ENCODE measurements at regions not wholly inside any gene's neighbourhood (a gene's known extent, or its start where the extent isn't known, plus 50 kb on each side); places are given as distances from the start of the nearest gene placed in this dataset.

DNA sequence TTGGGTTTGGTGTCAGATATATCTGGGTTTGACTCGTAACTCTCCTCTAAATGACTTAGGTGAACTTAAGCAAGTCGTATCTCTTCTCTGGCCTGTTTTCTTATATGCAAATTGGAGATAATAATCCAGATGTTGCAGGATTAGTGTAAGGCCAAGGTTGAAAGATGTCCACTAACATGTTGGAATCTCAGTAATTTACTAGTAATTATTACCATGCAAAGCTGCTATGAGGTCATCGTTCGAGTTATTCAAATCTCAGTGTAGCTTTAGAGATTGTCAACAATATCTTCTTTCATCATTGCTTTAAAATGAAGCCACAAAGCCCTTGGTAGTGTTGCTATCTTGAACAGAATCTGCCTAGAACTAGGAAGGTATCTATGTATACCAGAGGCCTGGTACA is 437.7 kb upstream of the KLF4 start:
- no peak overlapping the region for H3K9ac ChIP-seq (ENCODE audit: insufficient read depth, low read length, poor library complexity, severe bottlenecking)
- peaks cover 10% of the 10 kb centered on the region for H3K79me2 ChIP-seq (ENCODE audit: insufficient read depth, low read length)
- H3K27me3 Mint-ChIP-seq (ENCODE audit: low read depth in 3 of 3) = no peaks in the 10 kb centered on the region
- H3K27ac Mint-ChIP-seq = peak overlapping the region in 6 of 7 donors; percentile 18 to 93 (median 60)
- H3K9me3 ChIP-seq (replicated peaks in 1 of 2; ENCODE audit: control insufficient read depth in 1 of 2, insufficient read depth in 1 of 2, low read length in 2 of 2) = peaks cover 0 to 11% of the 10 kb centered on the region in 2 donors
- peaks cover 0 to 6% of the 10 kb centered on the region in 2 donors for H3K36me3 Mint-ChIP-seq
- no peak for DNase-seq
- H3K9me3 Mint-ChIP-seq = peaks cover 6 to 15% (median 9%) of the 10 kb centered on the region in 7 donors
- peaks cover 67% of the 10 kb centered on the region for H3K4me1 Mint-ChIP-seq
- no peaks in the 10 kb centered on the region for H3K27me3 ChIP-seq (ENCODE audit: control insufficient read depth in 2 of 2, insufficient read depth in 2 of 2, low read length in 2 of 2)
- peak overlapping the region; percentile 40 for H3K4me2 ChIP-seq (replicated peaks; ENCODE audit: extremely low read depth, low read length, poor library complexity, severe bottlenecking)
- TF ChIP-seq, protein P1, sequence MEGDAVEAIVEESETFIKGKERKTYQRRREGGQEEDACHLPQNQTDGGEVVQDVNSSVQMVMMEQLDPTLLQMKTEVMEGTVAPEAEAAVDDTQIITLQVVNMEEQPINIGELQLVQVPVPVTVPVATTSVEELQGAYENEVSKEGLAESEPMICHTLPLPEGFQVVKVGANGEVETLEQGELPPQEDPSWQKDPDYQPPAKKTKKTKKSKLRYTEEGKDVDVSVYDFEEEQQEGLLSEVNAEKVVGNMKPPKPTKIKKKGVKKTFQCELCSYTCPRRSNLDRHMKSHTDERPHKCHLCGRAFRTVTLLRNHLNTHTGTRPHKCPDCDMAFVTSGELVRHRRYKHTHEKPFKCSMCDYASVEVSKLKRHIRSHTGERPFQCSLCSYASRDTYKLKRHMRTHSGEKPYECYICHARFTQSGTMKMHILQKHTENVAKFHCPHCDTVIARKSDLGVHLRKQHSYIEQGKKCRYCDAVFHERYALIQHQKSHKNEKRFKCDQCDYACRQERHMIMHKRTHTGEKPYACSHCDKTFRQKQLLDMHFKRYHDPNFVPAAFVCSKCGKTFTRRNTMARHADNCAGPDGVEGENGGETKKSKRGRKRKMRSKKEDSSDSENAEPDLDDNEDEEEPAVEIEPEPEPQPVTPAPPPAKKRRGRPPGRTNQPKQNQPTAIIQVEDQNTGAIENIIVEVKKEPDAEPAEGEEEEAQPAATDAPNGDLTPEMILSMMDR (IDR thresholded peaks at IDR 0.05) = no peak
- H4K20me1 ChIP-seq (ENCODE audit: insufficient read depth, low read length) = no peaks in the 10 kb centered on the region
- no peak overlapping the region for H2AFZ ChIP-seq (ENCODE audit: insufficient read depth, low read depth, low read length, poor library complexity, severe bottlenecking)
- peak overlapping the region; percentile 31 to 81 for H3K4me3 Mint-ChIP-seq
- H3K4me3 ChIP-seq (replicated peaks in 1 of 3; ENCODE audit: low read depth in 2 of 3, low read length in 3 of 3) = peak overlapping the region; percentile 8 to 57 (median 40)
- 100% methylated on average over 1 of the region's 4 CpGs for WGBS (ENCODE audit: insufficient coverage)
- peaks cover 57 to 61% of the 10 kb centered on the region in 2 donors for H3K4me1 ChIP-seq (ENCODE audit: control insufficient read depth in 1 of 2, insufficient read depth in 2 of 2, low read length in 2 of 2)
- no peaks in the 10 kb centered on the region for H3K36me3 ChIP-seq (replicated peaks in 1 of 2; ENCODE audit: control insufficient read depth in 1 of 2, insufficient read depth in 2 of 2, low read length in 2 of 2)
- H3K27ac ChIP-seq (ENCODE audit: low read depth in 1 of 2, low read length in 2 of 2) = peak overlapping the region in 1 of 2 donors; percentile 86
- intact Hi-C loops (cut with micrococcal nuclease) = loop anchor here (5.0 to 10.0 kb wide), 5 partner anchors 50 to 440 kb away; partner anchors contain the start of gene KLF4 (in 1 of the 2)

DNA sequence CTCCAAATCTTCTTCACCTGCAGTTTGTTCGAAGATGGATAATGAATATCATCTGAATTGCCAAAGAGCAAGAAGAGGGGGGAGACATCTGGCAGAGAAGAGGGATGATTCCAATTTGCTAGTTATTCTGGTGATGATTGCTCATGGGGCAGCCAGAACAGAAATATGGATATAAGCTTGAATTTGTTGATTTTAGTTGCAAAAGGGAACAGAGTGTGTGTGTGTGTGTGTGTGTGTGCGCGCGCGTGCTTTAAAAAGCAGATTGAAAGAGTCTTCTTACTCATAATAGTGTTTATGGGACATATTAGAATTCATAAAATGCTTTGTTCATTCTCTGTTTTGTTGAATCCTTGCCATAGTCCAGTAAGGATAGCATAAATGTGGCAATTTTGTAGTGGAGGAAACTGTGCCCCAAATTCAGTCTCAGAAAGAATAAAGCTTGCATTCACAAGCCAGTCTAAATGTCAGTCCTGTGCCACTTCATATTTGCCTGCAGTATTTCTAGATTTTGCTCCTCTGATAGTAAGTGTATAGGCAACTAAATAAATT is 436.3 kb upstream of the KLF4 start:
- H3K36me3 ChIP-seq (replicated peaks in 1 of 2; ENCODE audit: control insufficient read depth in 1 of 2, insufficient read depth in 2 of 2, low read length in 2 of 2) = no peaks in the 10 kb centered on the region
- no peak overlapping the region for H3K9ac ChIP-seq (ENCODE audit: insufficient read depth, low read length, poor library complexity, severe bottlenecking)
- H3K4me1 Mint-ChIP-seq = peaks cover 54% of the 10 kb centered on the region
- TF ChIP-seq, protein P1 (IDR thresholded peaks at IDR 0.05) = no peak
- peaks cover 0 to 11% of the 10 kb centered on the region in 2 donors for H3K9me3 ChIP-seq (replicated peaks in 1 of 2; ENCODE audit: control insufficient read depth in 1 of 2, insufficient read depth in 1 of 2, low read length in 2 of 2)
- no peak for DNase-seq
- peaks cover 10% of the 10 kb centered on the region for H3K79me2 ChIP-seq (ENCODE audit: insufficient read depth, low read length)
- intact Hi-C loops (cut with micrococcal nuclease) = loop anchor here (5.0 to 10.0 kb wide), 5 partner anchors 49 to 439 kb away; partner anchors contain the start of gene KLF4 (in 1 of the 2)
- H3K4me1 ChIP-seq (ENCODE audit: control insufficient read depth in 1 of 2, insufficient read depth in 2 of 2, low read length in 2 of 2) = peaks cover 42 to 46% of the 10 kb centered on the region in 2 donors
- H3K27me3 ChIP-seq (ENCODE audit: control insufficient read depth in 2 of 2, insufficient read depth in 2 of 2, low read length in 2 of 2) = no peaks in the 10 kb centered on the region
- H3K36me3 Mint-ChIP-seq = peaks cover 0 to 6% of the 10 kb centered on the region in 2 donors
- no CpG with 5 or more reads among the region's 5 CpGs for WGBS (ENCODE audit: insufficient coverage)
- H3K4me3 Mint-ChIP-seq = no peak overlapping the region
- H4K20me1 ChIP-seq (ENCODE audit: insufficient read depth, low read length) = no peaks in the 10 kb centered on the region
- H3K4me3 ChIP-seq (replicated peaks in 1 of 3; ENCODE audit: low read depth in 2 of 3, low read length in 3 of 3) = no peak overlapping the region
- H3K4me2 ChIP-seq (replicated peaks; ENCODE audit: extremely low read depth, low read length, poor library complexity, severe bottlenecking) = no peak overlapping the region
- H2AFZ ChIP-seq (ENCODE audit: insufficient read depth, low read depth, low read length, poor library complexity, severe bottlenecking) = no peak overlapping the region
- no peak overlapping the region for H3K27ac ChIP-seq (ENCODE audit: low read depth in 1 of 2, low read length in 2 of 2)
- H3K9me3 Mint-ChIP-seq = peaks cover 6 to 15% (median 9%) of the 10 kb centered on the region in 7 donors
- H3K27me3 Mint-ChIP-seq (ENCODE audit: low read depth in 3 of 3) = no peaks in the 10 kb centered on the region
- no peak overlapping the region for H3K27ac Mint-ChIP-seq

Data from CD14-positive monocyte (primary cell).